ENCODE measurements at regions not wholly inside any gene's neighbourhood (a gene's known extent, or its start where the extent isn't known, plus 50 kb on each side); places are given as distances from the start of the nearest gene placed in this dataset.

DNA sequence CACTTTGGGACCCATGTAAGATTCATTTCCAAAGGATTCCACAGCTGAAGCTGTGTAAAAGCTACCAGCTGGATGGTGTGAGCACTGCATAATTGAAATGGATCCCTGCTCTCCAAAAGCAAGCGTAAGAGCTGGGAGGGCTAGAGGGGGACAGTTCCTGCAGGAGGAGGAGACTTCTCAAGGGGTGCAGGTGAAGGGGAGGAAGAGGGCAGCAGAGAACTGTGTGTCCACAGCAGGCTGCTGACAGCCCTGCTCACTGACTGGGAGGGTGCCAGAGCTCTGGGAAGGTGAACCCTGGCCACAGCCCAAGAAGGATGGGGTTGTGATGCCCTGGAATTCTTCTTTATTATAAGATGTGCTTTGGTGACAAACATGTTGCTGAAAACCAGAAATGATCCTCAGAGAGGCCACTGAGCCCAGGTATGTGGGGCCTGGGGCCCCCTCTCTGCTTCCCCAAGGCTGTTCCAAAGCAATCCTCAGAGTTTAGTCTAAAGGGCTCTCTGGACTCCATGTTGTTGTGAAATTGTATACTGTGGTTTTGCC lies 112.8 kb upstream of the SLC25A48 start:
- DNase-seq = no peak

DNA sequence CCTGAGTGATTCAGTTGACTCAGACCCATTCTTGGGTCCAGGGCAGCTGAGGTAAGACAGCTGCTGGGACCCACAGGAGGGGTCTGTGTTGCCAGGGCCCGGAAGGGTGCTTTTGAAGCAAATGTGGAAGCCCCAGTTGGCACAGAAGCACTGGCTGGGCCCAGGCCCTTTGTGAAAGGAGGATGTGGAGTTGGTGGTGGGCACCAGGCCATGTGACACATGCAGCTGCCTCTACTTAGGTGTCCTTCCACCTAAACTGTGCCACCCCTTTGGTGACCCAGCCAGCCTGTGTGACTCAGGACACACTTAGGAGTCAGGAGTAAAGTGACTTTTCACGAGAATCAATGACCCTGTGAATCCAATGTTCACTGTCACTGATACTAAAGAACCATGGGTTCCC lies 114.3 kb upstream of the SLC25A48 start:
- no peak for DNase-seq

GRCh38 chr5:135719428-135720063 lies 114.9 kb upstream of the SLC25A48 start:
- no peak for DNase-seq

GRCh38 chr5:135718651-135719050 lies 115.8 kb upstream of the SLC25A48 start:
- DNase-seq = peak; percentile 10

GRCh38 chr5:135718151-135718550 lies 116.3 kb upstream of the SLC25A48 start:
- DNase-seq = no peak

GRCh38 chr5:135715267-135716055 lies 119.0 kb upstream of the SLC25A48 start:
- no peak for DNase-seq

GRCh38 chr5:135714126-135714894 lies 120.2 kb upstream of the SLC25A48 start:
- DNase-seq = no peak

DNA sequence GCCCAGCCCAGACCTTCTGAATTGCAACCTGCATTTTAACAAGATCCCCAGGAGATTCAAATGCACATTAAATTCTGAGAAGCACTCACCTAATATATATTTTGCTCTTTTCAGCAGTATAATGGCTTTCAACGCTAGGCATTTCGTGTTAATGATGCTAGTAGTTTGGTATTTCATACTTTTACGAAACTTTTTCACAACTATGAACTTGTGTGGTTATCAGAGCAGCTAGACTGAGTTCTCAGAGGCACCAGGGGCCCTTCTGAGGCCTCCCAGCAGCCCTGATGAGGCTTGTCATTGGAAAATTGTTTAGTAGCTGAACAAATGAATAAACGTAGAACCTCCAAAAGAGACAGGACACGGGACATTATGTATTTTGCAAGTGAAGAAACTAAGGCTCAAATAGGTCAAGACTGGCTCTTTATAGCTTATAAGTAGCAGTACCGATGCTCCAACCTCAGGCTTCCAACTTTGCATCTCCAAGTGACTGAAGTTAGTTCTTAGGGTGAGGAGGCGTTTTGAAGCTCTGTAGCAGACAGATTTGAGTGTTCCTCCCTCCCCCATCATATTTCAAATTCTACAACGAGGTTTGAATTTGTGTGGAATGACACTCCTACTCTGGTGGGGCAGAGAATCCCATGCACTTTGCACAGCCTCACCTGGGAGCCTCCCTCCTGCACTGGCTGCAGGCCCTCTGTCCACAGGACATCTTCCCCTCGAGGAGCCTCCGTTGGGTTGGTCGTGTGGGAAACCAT lies 121.1 kb upstream of the SLC25A48 start:
- no peak for DNase-seq

GRCh38 chr5:135711911-135712310 lies 122.6 kb upstream of the SLC25A48 start:
- DNase-seq = no peak

DNA sequence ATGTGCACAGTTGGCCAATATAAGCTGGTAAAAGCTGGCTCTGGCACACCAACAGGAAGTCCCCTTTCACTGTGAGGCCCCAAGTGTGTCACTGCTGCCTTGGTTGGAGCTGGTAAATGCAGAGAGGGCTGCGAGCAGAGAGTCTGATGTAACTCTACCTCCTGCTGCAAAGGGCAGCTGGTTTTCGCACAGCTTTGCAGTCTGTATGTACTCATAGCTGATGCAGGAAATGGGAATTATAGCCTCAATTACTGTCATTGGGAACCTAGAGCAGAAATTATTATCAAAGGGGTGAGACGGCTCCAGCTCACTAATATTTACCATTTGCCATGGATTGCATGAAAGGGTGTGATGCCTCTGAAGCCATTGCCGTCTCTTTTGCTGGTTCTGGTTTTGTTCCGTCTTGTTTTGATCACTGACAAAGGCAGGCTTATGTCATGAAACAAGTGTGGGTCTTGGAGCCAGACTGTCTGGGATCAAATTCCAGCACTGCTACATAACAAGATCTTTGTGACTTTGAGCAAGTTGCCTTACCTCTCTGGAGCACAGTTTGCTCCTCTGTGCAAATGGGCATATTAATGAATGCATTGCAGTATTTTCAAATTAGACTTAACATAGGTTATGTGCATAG lies 124.3 kb upstream of the SLC25A48 start:
- no peak for DNase-seq

- no peak for DNase-seq
Measured at GRCh38 chr5:135709208-135709575, 125.3 kb upstream of the SLC25A48 start.

GRCh38 chr5:135708481-135709207 lies 125.8 kb upstream of the SLC25A48 start:
- DNase-seq = no peak

- no peak for DNase-seq
Measured at GRCh38 chr5:135707302-135707701, 127.2 kb upstream of the SLC25A48 start.

- no peak for DNase-seq
Measured at GRCh38 chr5:135706893-135707292, 127.6 kb upstream of the SLC25A48 start.

DNA sequence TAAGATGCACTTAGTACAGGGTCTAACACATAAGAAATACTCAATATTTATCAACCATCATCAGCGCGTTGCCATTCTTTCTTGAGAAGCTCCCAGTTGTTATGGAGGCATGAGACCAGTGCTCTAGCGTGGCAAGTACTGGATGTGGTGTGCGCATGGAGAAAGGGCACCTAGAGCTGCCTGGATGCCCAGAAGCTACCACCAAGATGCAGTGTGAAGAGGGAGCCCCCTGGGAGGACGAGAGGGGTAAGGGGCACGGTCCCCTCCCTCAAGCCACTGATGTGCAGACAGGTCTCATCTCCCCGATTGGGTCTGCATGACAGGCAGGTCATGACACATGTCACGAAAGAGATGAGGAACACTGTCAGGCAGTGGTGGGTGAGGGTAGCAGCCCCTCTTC lies 127.7 kb upstream of the CXCL14 start:
- no peak for DNase-seq

DNA sequence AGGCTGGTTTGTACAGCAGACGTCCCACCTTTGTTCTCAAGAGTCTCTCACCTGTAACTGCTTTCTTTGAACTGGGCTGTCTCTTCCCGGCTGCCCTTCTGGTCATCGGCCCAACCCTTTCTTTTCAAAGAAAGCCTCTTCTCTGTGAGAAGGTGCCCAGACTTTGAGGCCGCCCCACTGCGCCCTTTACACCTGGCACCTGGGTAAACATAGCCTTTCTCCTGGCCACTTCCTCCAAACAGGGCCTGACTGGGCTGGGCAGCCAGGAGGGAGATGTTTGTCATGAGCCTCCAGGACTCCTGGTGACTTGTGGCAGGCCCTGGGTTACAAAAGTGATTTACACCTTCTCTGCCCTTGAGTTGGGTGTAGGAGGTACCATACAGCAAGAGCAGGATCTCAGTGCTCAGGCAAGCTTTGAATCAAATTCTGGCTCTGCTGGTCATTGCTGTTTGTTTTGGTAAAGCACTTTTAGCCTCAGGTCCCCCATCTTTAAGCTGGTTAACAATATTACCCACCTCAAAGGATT lies 127.2 kb upstream of the CXCL14 start:
- DNase-seq = no peak

- no peak for DNase-seq
Measured at GRCh38 chr5:135705141-135705631, 126.4 kb upstream of the CXCL14 start.

- no peak for DNase-seq
Measured at GRCh38 chr5:135704616-135705015, 125.8 kb upstream of the CXCL14 start.

- DNase-seq = no peak
Measured at GRCh38 chr5:135703016-135703550, 124.3 kb upstream of the CXCL14 start.

GRCh38 chr5:135702191-135702590 lies 123.4 kb upstream of the CXCL14 start:
- no peak for DNase-seq

DNA sequence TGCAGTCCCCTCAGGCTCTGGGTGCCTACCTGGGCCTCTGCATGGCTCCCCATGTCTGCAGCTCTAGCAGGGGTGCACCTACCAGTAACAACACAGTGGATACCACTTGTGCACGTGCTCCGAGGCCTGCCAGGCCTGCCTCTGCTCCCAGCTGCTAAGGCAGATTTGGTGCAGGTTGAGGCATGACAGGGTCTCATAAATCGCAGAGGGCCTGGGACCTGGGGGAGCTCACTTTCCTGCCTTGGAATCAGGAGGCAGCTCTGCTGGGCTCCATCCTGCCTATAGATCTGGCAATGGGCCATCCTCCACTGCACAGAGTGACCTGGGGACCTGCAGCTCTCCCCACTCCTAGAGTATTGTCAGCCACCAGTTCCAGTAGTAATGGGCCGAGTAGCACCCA lies 121.9 kb upstream of the CXCL14 start:
- DNase-seq = no peak
